H9 (cell line): ENCODE measurements at regions not wholly inside any gene's neighbourhood (a gene's known extent, or its start where the extent isn't known, plus 50 kb on each side); places are given as distances from the start of the nearest gene placed in this dataset.

Experiments used
- DNase-seq: peaks from one replicate; pipeline ENCODE4 v3.0.0-alpha.2; 2017
- H2AFZ ChIP-seq: one replicate; pipeline ENCODE4 v1.6.1; 2013; ENCODE audit warnings: mild to moderate bottlenecking, low read length, control low read depth, moderate library complexity
- H2AK5ac ChIP-seq: 2 replicates; pipeline ENCODE4 v1.6.1; 2013; ENCODE audit warnings: low read length, control low read depth, mixed read lengths; ENCODE audit not compliant: insufficient read length
- H2BK120ac ChIP-seq: one replicate; pipeline ENCODE4 v1.6.1; 2013; ENCODE audit warnings: low read depth, mild to moderate bottlenecking, low read length, control low read depth, inconsistent platforms; ENCODE audit not compliant: poor library complexity, severe bottlenecking
- H2BK12ac ChIP-seq: 2 replicates; pipeline ENCODE4 v1.6.1; 2013; ENCODE audit warnings: low read length, control low read depth, mixed read lengths, low read depth; ENCODE audit not compliant: insufficient read length
- H2BK15ac ChIP-seq: 2 replicates; pipeline ENCODE4 v1.6.1; 2013; ENCODE audit warnings: low read depth, low read length, control low read depth
- H2BK20ac ChIP-seq: one replicate; pipeline ENCODE4 v1.6.1; 2013; ENCODE audit warnings: low read depth, mild to moderate bottlenecking, low read length, control low read depth, inconsistent platforms; ENCODE audit not compliant: poor library complexity, severe bottlenecking
- H2BK5ac ChIP-seq: 2 replicates; pipeline ENCODE4 v1.6.1; 2013; ENCODE audit warnings: low read length, control low read depth, mixed read lengths; ENCODE audit not compliant: insufficient read length
- H3K14ac ChIP-seq: 2 replicates; pipeline ENCODE4 v1.6.1; 2013; ENCODE audit warnings: low read length, control low read depth; ENCODE audit not compliant: insufficient read depth
- H3K18ac ChIP-seq: 2 replicates; pipeline ENCODE4 v1.6.1; 2013; ENCODE audit warnings: low read depth, mild to moderate bottlenecking, mixed read lengths, low read length, control low read depth; ENCODE audit not compliant: insufficient read length
- H3K23ac ChIP-seq: 2 replicates; pipeline ENCODE4 v1.6.1; 2013; ENCODE audit warnings: low read length, control low read depth, mixed read lengths, low read depth; ENCODE audit not compliant: insufficient read length
- H3K23me2 ChIP-seq: 2 replicates; pipeline ENCODE4 v1.6.1; 2013; ENCODE audit warnings: low read depth, mild to moderate bottlenecking, mixed read lengths, low read length, control low read depth; ENCODE audit not compliant: insufficient read length, poor library complexity, severe bottlenecking
- H3K27ac ChIP-seq: 2 replicates; pipeline ENCODE4 v1.5.1; 2013; ENCODE audit warnings: low read length, control low read depth, mixed read lengths, low read depth; ENCODE audit not compliant: insufficient read length
- H3K27me3 ChIP-seq: 2 replicates; pipeline ENCODE4 v1.6.1; 2013; ENCODE audit warnings: low read length, control low read depth, inconsistent platforms; ENCODE audit not compliant: insufficient read depth
- H3K4ac ChIP-seq: 2 replicates; pipeline ENCODE4 v1.6.1; 2013; ENCODE audit warnings: low read depth, mild to moderate bottlenecking, control low read depth, inconsistent platforms, low read length, moderate library complexity
- H3K4me1 ChIP-seq: 2 replicates; pipeline ENCODE4 v1.6.1; 2013; ENCODE audit warnings: low read length, control low read depth, inconsistent platforms; ENCODE audit not compliant: insufficient read depth
- H3K4me2 ChIP-seq: 2 replicates; pipeline ENCODE4 v1.6.1; 2013; ENCODE audit warnings: low read length, control low read depth, mixed read lengths; ENCODE audit not compliant: insufficient read length, insufficient read depth
- H3K56ac ChIP-seq: 2 replicates; pipeline ENCODE4 v1.6.1; 2013; ENCODE audit warnings: low read depth, mild to moderate bottlenecking, mixed read lengths, low read length, control low read depth; ENCODE audit not compliant: insufficient read length
- H3K79me1 ChIP-seq: 2 replicates; pipeline ENCODE4 v1.6.1; 2013; ENCODE audit warnings: low read depth, mild to moderate bottlenecking, moderate library complexity, low read length, control low read depth, inconsistent platforms; ENCODE audit not compliant: insufficient read depth, poor library complexity, severe bottlenecking
- H3K79me2 ChIP-seq: 2 replicates; pipeline ENCODE4 v1.6.1; 2013; ENCODE audit warnings: low read length, control low read depth, inconsistent platforms; ENCODE audit not compliant: insufficient read depth
- H3K9ac ChIP-seq: 2 replicates; pipeline ENCODE4 v1.6.1; 2013; ENCODE audit warnings: low read length, control low read depth, mixed read lengths; ENCODE audit not compliant: insufficient read length; ENCODE audit errors: extremely low read depth
- H3K9me3 ChIP-seq: one replicate; pipeline ENCODE4 v1.6.1; 2013; ENCODE audit warnings: low read depth, low read length, inconsistent platforms; ENCODE audit not compliant: control insufficient read depth
- H3T11ph ChIP-seq: one replicate; pipeline ENCODE4 v1.6.1; 2013; ENCODE audit warnings: mild to moderate bottlenecking, low read length, control low read depth, inconsistent platforms
- H4K20me1 ChIP-seq: one replicate; pipeline ENCODE4 v1.6.1; 2013; ENCODE audit not compliant: control insufficient read depth, insufficient read length, insufficient read depth
- H4K5ac ChIP-seq: 2 replicates; pipeline ENCODE4 v1.6.1; 2013; ENCODE audit warnings: low read depth, mild to moderate bottlenecking, mixed read lengths, low read length, control low read depth; ENCODE audit not compliant: insufficient read length
- H4K8ac ChIP-seq: replicated peaks from 2 replicates; pipeline ENCODE4 v1.6.1; 2013; ENCODE audit warnings: low read length, control low read depth, mixed read lengths, low read depth; ENCODE audit not compliant: insufficient read length
- H4K91ac ChIP-seq: 2 replicates; pipeline ENCODE4 v1.6.1; 2013; ENCODE audit warnings: low read depth, mild to moderate bottlenecking, moderate library complexity, mixed read lengths, low read length, control low read depth; ENCODE audit not compliant: insufficient read length
- H3K27ac Mint-ChIP-seq, 3 experiments: 2 replicates in 2 of 3; 3 replicates in 1 of 3; pipeline ENCODE4 v1.8.0; 2020 to 2021; ENCODE audit warnings: mixed read lengths in 3 of 3, mild to moderate bottlenecking in 1 of 3, moderate library complexity in 1 of 3
- H3K27me3 Mint-ChIP-seq: 2 replicates; pipeline ENCODE4 v1.8.0; 2021; ENCODE audit warnings: low read depth, mild to moderate bottlenecking, moderate library complexity, mixed read lengths
- H3K36me3 Mint-ChIP-seq, 3 experiments: 2 replicates in 2 of 3; 3 replicates in 1 of 3; pipeline ENCODE4 v1.8.0; 2020 to 2021; ENCODE audit warnings: low read depth in 3 of 3, mixed read lengths in 3 of 3; ENCODE audit not compliant: insufficient read depth in 1 of 3
- H3K4me1 Mint-ChIP-seq, 2 experiments: 2 replicates each; pipeline ENCODE4 v1.8.0; 2020; ENCODE audit warnings: mixed read lengths in 2 of 2
- H3K4me3 Mint-ChIP-seq, 2 experiments: 2 replicates in 1 of 2; 3 replicates in 1 of 2; pipeline ENCODE4 v1.8.0; 2020 to 2021; ENCODE audit warnings: mild to moderate bottlenecking in 2 of 2, mixed read lengths in 2 of 2, moderate library complexity in 1 of 2
- H3K9me3 Mint-ChIP-seq, 2 experiments: 2 replicates in 1 of 2; 3 replicates in 1 of 2; pipeline ENCODE4 v1.8.0; 2020; ENCODE audit warnings: mild to moderate bottlenecking in 2 of 2, mixed read lengths in 2 of 2, moderate library complexity in 1 of 2
- CTCF ChIP-seq: fragments of 200-600 bp; sonication (generic); conservative IDR thresholded peaks from 3 replicates; pipeline ENCODE4 v1.8.0; 2021; ENCODE audit warnings: antibody characterized with exemption, mild to moderate bottlenecking
- WGBS: extraction: QIAGEN DNeasy Blood & Tissue Kit; methylation state at CpG from one replicate; pipeline ENCODE4 v1.1.7; 2013; ENCODE audit warnings: missing lambda C conversion rate, low lambda C conversion rate, mixed read lengths; ENCODE audit not compliant: insufficient read length; ENCODE audit errors: extremely low coverage; 5-methylcytosine and 5-hydroxymethylcytosine counted together

- Mint-ChIP-seq H3K27me3 (no peaks in the 10 kb centered on the region), H3K9me3 (no peaks in the 10 kb centered on the region), H3K4me3 (0 out of 5 replicates have a peak overlapping the region, but pooled peaks of 1 of the 2 experiments have one; percentile 34), H3K36me3 (no peaks in the 10 kb centered on the region), H3K4me1 (peaks cover 22 to 24% of the 10 kb centered on the region in 2 experiments), H3K27ac (no peak overlapping the region)
- Histone ChIP-seq H2BK5ac (no peak overlapping the region), H2BK120ac (no peak overlapping the region), H3K23me2 (no peaks in the 10 kb centered on the region), H3K56ac (no peak overlapping the region), H3K4me2 (no peak overlapping the region), H3K14ac (no peak overlapping the region), H3K27ac (no peak overlapping the region), H3T11ph (no peak overlapping the region), H4K91ac (no peak overlapping the region), H4K20me1 (no peaks in the 10 kb centered on the region), H4K8ac (no peak overlapping the region), H2BK20ac (no peak overlapping the region), H3K4ac (no peak overlapping the region), H3K79me1 (no peaks in the 10 kb centered on the region), H3K9ac (no peak overlapping the region), H3K23ac (no peak overlapping the region), H2BK12ac (no peak overlapping the region), H2AFZ (no peak overlapping the region), H2AK5ac (no peak overlapping the region), H3K27me3 (no peaks in the 10 kb centered on the region), H4K5ac (no peak overlapping the region), H3K79me2 (no peaks in the 10 kb centered on the region), H3K9me3 (no peaks in the 10 kb centered on the region), H2BK15ac (no peak overlapping the region), H3K18ac (no peak overlapping the region), H3K4me1 (peaks cover 3% of the 10 kb centered on the region; the same call in 1 of the 2 replicates)
- no CpG with 5 or more reads among the region's 7 CpGs for WGBS
- TF ChIP-seq CTCF = no peak
- DNase-seq = no peak
These were observed 120.5 kb downstream of the PMAIP1 start for GRCh38 chr18:60020107-60020925.
